ENCODE measurements at regions not wholly inside any gene's neighbourhood (a gene's known extent, or its start where the extent isn't known, plus 50 kb on each side); places are given as distances from the start of the nearest gene placed in this dataset.

DNA sequence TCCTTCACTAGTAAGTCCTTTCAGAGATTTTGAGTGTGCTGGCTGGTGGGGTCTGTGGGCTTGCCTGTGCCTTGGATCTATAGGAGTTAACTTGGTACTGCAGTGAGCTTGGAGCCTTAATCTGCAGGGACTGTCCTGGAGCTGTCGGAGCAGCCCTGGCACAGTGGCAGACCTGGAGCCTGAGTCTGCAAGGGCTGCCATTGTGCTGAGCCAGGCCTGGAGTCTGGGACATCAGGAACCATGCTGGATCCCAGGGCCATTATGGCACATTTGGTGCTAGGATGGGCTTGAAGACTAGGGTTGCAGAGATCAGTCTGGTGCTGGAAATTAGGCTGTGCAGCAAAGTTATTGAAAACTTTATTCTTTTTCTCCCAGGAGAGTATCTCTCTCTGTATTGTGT is 665.4 kb downstream of the METTL15 start:
- no peak for DNase-seq

DNA sequence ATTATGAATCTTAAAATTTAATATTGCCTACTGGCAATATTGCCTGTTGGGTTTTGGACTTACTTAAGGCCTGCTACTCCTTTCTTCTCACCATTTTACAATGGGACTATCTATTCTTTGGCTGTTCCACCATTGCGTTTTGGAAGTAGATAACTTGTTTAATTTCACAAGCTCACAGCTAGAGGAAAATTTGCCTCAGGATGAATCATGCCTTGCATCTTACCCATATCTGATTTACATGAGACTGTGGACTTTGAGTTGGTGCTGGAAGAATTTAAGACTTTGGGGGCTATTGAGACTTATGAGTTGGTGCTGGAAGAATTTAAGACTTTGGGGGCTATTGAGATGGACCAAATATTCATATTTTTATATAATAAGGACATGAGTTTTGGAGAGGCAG is 662.6 kb downstream of the METTL15 start:
- DNase-seq: no peak

DNA sequence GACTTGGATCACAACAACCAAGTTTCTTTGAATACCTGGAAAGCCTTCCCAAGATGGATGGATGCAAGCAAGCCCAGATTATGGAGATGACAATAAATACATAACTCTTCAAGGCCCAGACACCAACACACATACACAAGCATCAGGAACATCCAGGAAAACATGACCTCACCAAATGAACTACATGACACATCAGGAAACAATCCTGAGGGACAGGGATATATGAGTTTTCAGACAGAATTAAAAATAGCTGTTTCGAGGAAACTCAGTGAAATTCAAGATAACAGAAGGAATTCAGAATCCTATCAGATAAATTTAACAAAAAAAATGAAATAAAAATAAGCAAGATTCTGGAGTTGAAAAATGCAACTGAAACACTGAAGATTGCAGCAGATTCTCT is 659.4 kb downstream of the METTL15 start:
- no peak for DNase-seq

DNA sequence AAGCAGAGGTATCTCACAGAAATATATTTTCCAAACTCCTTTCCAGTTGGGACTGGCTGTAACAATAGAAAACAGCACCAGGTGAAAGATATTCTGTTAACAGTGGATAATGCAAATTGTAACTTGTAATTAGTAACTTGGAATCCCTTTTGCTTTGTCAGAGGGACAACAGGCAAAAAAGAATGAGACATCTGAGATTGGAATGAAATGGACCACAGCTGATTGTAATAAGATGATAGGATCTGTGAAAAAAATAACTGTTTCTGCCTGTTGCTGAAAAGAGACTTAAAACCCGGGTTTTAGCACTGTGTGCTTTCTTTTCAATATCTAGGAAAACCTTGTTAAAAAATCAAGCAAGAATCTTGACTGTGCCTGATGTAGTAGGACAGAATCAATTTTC is 655.7 kb downstream of the METTL15 start:
- no peak for DNase-seq

DNA sequence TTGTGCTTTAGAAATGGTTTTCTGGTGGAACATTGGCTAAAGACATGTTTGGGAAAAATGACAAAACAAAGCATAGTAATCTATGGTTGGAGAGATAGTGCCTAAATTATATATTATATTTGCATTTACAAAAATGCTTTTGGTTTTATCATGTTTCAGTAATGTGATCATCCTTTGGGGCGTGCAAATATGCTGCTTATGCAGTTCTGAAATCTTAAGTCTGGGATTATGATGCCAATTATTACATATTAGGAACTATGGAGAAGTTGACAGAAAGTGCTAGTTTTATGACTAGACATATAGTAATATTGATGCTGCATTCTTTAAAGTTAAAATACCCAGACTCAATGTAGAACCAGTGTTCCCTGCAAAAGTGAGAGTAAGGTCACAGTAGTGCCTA is 655.0 kb downstream of the METTL15 start:
- DNase-seq: no peak

DNA sequence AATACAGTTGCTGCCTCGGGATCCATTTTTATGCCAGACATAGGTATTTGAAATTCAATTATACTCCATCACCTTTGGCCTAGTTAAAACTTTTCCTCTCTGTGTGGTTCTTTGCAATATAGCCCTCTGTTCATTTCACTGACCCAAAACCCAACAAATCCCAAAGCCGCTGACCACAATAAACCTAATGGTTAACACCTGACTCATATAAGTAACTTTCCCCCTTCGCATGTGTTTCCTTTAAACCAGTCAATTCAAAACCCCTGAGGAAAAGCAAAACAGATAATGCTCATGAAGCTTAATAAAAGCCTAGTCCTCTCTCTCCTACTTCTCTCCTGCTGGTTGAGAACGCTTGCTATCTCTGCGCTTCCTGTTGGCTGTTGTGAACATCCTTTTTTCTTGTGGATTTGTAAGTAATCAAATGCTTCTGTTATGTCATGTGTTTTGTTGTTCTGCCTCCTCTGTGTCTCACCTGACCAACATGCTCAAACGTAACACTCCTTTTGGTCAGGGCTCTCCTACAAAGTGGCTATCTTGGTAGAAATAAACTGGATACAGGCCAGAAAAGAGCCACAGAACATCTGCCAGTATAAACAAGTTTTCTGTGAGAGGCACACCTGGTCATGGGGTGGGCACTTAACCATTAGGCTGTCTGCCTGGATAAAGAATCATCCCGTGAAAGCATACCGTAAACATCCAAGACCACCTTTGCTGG is 652.6 kb downstream of the METTL15 start:
- peak; percentile 63 for DNase-seq

DNA sequence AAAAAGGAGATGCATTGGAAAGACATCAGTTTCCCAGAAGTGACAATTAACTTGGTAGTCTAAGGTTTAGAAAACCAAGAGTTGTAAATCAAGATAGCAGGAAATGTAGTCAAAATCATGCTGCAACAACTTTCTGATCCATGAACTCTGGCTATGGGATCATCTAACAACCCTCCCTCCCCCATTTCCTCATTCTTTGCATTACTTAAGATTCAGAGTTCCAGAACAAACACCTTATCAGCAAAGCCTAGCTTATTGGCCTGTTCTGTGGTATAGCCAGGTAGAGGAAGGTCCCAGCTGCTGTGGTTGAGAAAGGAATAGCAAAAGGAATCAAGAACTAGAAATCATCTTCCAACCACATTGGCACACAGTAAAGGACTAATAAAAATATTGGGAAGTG is 651.1 kb downstream of the METTL15 start:
- no peak for DNase-seq

DNA sequence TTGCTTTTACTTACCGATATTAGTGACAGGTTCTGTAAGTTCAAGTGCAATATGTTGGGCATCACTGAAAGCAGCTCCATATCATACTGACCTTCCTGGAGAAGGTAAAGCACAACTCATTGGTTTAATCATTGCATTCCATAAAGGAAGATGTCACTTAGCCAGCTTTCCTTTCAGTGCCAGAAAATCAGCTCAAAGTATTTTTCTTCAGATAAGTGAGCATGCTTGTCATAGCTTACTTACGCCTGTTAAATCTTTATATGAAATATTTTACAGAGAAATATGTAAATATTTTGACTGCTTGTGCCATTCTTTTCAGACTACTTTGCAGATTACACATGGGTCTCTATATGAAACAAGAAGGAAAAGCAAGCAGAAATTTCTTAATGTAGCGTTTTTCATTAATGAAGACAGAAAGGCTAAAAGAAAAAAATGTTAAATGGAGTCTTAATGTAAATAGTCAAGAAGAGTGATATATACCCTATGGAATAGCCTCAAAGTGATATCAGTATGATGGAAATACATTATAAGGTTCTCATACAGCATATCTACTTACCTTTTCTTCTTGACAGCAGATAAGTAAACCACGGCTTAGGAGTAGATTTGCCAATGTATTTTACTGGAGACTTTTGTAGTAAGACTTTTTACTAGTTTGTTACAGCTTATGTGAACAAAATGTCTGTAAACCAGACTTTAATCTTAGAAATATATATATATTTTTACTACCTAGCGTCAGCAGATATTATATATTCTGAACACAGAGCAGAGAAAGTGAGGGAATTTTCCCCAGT is 649.7 kb downstream of the METTL15 start:
- DNase-seq: no peak

DNA sequence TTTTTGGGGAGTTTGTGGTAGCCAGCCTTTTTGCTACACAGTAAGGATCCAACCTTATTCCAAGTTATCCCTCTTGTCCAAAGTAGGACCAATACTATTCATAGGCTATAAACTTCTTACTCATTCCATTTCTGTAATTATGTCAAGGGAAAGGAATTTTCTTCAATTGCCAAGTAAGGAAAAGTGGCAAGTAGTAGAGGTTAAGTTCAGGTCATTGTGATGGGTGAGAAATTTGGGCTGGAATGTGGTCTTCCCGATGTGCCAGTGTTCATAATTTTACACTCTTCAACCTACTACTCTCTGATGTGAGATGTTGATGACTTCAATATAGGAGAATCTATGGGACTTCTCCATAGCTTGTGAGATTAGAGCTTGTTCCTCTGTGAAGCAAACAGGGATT is 648.8 kb downstream of the METTL15 start:
- no peak for DNase-seq

DNA sequence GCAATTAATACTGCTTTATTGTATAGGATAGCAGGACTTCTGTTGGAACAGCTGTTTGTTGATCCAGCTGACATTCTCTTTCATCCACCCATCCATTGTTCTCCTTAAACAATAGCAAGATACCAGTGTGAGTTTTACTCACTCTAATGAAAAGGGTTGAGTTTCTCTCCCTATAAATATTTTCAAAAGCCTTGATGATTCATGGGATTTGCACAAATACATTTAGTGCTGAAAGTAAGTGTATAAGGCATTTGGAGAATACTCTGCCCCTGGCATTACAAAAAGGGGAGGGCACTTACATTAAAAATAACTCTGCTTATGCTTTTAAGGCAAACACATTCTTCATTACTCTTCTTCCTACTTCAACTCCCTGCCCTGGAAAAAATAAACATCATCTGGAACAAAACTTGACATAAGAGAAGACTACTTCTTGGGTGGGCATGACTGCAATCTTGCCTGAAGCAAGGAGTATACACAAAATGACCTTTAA is 634.9 kb downstream of the METTL15 start:
- DNase-seq: no peak

DNA sequence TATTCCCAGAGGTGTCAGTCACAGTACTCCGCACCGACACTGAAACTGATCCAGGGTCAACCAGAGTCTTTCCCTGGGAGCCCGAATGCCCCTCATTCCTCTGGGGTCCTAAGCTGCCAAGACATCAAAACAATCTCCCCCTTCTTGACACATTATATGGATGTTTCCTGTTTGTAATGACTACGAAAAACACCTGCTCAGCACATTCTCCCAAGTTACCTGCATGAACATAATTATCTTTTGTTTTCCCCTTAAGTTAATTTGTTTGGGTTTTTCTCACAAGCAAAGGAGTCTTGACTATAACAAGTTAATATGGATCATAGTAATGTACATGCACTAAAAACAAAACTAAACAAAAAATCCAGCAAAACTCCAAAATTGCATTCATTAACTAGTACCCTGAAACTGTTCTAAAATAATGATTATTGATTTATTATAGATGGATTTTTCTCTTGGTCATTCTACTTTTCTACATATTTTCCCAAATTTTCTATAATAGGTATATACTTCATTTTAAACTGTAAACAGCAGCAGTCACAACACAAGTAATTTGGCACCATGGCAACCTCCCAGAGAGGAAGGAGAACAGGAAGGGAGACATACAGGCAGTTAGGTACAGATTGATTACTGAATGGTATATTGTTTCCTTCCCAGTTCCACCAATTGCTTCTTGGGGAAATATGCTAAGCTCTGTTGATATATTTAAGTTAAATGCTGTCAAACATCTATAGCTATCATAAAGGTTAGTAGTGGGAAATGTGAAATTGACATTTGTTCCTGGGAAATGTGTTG is 631.5 kb downstream of the METTL15 start:
- no peak for DNase-seq

DNA sequence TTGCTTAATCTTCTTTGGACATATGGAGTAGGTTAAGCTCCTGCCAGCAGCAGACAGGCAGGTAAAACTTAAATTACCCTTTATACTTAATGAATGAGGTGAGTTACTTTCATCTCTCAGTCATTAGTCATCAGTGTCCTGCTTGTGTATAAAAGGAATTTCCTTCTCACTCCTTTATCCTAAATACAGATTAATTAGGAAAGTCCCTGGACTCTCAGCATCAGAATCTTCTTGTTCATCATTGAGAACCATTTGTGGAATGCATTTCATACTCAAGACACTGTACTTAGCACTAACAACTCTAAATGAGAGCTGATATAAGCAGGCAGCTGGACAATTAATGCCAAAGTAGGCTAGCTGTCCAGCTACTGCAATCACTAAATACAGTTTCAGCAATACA is 630.4 kb downstream of the METTL15 start:
- no peak for DNase-seq

DNA sequence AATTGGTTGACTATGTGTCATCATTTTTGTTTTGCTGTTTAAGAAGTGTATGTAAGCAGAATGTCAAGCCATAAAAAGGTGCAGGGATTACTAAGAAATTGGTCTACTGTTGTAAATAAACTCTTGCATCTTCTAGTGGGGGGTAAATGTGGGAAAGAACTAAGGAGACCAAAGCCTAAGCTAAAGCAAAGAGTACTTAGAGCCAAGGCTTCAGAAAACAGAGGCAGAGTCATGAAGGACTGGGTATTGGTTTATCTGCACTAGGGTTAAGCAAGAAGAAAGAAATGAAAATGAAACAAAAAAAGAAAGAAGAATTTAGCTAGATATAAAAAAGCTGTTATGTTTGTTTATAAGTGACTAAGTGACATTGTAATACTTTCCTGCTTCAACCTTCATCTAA is 628.1 kb downstream of the METTL15 start:
- DNase-seq: no peak

DNA sequence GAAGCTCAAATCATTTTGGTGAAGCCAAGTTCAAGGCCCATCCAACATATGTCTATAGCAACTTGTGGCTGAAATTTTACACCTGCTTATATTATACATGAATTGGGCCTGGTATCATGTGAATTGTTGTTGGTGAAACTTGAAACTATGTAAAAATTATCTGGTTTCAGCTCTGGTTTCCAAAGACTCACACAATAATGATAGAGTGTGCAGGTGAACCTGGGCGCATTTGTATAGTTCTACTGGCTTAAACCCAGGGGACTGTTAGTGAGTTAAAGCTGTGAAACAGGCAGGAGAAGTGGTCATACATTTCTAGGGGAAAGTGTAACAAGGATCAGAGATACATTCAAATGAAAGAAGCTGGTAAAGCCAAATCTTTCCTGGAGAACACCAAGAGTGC is 627.3 kb downstream of the METTL15 start:
- DNase-seq: no peak

DNA sequence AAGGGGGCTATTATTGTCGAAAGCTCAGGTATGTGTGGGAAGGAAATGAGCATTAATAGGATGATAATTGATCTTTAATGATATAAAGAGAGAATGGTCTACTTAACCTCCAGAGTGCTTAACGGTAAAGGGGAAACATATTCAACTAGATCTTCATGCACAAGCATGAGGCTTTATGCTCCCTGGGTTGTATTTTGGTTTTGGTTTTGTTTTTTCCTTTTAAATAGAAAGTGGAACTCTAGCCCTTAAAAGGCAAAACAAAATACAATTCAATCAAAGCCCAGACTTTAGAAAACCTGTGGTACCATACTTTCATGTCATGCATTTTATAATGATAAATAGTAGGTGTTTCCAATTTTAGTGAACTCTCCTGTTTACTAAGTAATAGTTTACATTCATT is 622.7 kb downstream of the METTL15 start:
- DNase-seq: no peak

DNA sequence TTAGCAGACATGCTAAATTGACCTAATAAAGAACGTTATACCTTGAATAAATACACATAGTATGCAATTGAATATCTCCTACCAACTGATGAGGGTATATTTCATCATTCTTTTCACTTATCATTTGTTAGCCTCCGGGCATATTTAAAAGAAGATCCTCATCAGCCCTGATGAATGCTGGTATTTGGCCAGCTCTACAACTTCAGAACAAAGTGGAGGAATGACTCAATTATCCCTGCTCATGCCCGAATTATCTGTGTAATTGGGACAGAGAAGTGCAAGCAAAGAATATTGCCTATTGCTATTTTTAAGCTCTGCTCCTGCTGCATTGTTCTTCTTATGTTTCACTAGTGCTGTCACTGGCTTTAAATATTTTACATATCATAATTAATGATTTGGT is 622.1 kb downstream of the METTL15 start:
- DNase-seq: no peak

DNA sequence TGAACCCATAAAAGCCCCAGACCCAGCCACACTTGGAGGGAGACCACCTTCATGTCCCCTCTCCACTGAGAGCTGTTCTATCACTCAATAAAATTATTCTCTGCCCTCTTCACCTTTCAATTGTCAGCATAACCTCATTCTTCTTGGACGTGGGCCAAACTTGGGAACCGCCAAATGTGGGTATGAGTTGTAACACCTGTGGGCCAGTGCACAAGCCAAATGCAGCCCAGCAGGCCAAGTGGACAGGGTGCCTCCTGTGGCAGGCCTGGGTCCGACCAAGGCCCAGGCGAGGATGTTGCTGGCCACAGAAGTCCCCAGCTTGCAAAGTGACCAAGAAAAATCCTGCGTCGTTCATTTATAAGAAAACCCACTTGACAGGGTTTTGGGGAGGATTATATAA is 621.2 kb downstream of the METTL15 start:
- peak; percentile 10 for DNase-seq

DNA sequence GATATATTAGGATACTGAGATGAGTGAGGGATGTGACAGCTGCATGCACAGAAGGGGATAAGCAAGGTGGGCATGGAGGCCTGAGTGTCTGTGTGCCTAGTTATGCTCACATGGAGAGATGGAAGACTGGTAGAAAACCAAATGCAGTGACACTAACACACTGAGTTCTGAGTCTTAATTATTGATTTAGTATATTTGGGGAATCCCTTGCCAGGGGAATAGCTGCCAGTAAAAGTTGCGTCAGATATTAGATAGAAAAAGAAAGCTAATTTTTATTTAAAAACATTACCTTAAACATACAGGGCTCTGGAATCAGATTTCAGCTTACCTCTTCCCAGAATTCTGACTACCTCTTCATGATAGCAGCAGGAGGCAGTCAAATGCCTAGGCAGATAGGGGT is 620.5 kb downstream of the METTL15 start:
- DNase-seq: no peak

DNA sequence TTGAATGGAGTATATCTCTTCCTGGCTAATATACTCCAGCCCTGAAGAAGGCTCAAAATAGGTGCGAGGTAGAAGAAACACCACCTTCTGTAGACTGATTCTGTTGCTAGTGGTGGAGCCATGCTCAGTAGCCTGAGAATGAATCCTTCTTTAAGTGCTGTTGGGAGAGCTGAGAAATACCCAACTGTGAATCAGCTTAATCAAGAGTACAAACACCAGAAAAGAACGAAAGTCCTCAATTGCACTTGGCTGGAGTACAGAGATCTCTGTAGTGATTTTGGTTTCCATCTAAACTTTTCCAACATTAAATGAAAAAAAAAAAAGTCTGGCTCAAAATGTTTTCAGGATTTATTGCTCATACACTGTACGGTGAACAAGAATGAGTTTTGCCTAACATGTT is 619.1 kb downstream of the METTL15 start:
- no peak for DNase-seq

DNA sequence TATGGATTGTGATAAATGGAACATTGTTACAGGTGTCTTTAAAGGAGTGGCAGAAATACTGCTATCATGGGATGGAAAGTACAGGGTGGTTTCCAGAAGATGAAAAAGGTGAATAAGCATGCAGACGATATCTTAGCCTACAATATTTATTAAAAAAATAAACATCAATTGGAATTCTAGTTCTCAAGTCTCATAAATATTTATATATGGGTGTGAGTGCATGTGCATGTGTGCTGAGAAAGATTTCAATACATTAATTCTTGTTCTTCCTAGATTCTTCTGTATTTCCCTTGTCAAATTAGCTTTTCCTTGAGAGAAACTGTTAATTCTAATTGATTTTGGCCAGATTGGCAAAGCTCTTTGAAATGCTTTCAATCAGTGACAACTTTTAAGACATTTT is 618.2 kb downstream of the METTL15 start:
- no peak for DNase-seq

DNA sequence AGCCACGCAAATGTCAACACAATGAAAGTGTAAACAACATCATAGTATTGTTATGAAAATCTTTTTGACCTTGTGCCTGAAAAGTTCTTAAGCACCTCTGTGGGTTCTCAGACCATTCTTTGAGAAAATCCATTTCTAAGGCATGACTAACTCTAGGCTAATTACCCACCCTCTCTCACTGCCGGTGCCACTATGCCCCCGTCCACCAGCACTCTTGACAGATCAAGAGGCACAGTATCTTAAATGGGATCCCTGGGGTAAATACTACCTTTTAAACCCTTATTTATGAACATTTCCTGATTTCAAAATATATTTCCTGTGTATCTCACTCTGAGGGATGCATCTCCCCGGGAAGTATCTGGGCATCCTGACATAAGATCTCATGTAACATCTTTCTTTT is 607.5 kb downstream of the METTL15 start:
- DNase-seq: no peak

DNA sequence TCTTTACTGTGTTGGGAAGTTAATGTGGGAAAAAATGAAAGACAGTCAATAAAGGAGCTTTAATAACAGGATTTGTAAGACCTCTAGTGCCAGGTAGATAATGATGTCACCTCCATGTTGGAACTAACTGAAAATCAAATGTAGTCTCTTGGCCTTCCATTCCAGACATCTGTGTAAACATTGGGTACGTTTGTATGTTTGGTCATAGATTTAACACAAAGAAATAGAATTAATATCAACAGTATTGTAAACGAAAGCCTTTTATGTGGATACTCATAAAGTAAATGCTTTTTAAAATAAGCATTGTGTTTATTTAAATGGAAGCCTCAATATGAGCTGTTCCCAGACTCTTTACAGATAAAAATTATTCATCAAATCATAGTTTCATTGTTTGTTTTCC is 605.7 kb downstream of the METTL15 start:
- DNase-seq: peak; percentile 28

DNA sequence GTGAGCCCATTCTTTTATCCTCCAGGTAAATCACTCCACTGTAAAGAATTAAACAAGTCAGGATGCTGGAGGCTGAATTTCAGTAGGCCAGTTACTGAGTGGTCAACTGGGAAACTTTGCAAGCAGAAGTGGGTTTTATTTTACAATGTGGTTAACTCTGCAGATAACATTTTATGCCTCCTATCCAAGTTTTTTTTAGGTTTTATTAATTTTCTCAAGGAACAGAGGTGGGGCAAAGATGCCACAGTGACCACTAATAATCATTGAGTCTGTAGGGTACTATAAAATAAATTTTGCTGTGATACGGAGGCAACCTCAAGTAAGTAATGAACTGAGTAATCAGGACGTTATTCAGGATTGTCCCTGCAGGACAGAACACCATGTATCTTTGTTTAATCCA is 599.9 kb downstream of the METTL15 start:
- DNase-seq: no peak

DNA sequence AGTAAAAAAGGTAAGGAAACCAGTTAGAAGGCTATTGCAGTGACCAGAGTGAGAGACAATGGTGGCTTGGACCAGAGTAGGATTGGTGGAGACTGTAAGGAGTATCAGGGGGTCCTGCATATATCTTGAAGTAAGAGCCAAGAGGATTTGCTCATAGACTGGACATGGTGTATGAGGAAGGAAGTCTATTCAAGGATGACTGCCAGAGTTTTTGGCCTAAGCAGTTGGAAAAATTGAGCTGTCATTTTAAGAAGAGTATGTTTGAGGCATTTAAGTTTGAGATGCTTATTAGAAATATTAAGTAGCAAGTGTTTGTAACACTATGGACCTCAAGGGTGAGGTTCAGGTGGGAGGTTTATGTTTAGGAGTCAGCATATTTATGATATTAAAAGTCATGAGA is 596.6 kb downstream of the METTL15 start:
- DNase-seq: no peak

All from NCI-H2029 (cell line).